ENCODE measurements at regions not wholly inside any gene's neighbourhood (a gene's known extent, or its start where the extent isn't known, plus 50 kb on each side); places are given as distances from the start of the nearest gene placed in this dataset.

GRCh38 chr12:69056743-69057515 is 124.0 kb upstream of the CPM start:
- Histone ChIP-seq H3K27ac (replicated peaks) (no peak overlapping the region), H3K36me3 (no peaks in the 10 kb centered on the region), H3K27me3 (ENCODE audit: low read depth) (no peaks in the 10 kb centered on the region), H3K9me3 (replicated peaks) (no peaks in the 10 kb centered on the region), H3K4me3 (no peak overlapping the region), H3K4me1 (peaks cover 5% of the 10 kb centered on the region)
- no peak for DNase-seq
- TF ChIP-seq CTCF (IDR thresholded peaks at IDR 0.05; ENCODE audit: borderline replicate concordance): no peak
- intact Hi-C loops (cut with micrococcal nuclease): no loop called here

- H3K9me3 ChIP-seq (replicated peaks): no peaks in the 10 kb centered on the region
- H3K4me3 ChIP-seq: no peak overlapping the region
- H3K36me3 ChIP-seq: no peaks in the 10 kb centered on the region
- no peak for TF ChIP-seq CTCF (IDR thresholded peaks at IDR 0.05; ENCODE audit: borderline replicate concordance)
- no peak overlapping the region for H3K27ac ChIP-seq (replicated peaks)
- no peak for DNase-seq
- no peaks in the 10 kb centered on the region for H3K27me3 ChIP-seq (ENCODE audit: low read depth)
- peaks cover 5% of the 10 kb centered on the region for H3K4me1 ChIP-seq
- intact Hi-C loops (cut with micrococcal nuclease): no loop called here
These were observed 124.8 kb upstream of the CPM start for GRCh38 chr12:69057742-69058141.

GRCh38 chr12:69059465-69060457 is 126.8 kb upstream of the CPM start:
- Histone ChIP-seq H3K27ac (replicated peaks) (no peak overlapping the region), H3K27me3 (ENCODE audit: low read depth) (no peaks in the 10 kb centered on the region), H3K9me3 (replicated peaks) (no peaks in the 10 kb centered on the region), H3K4me3 (no peak overlapping the region), H3K36me3 (no peaks in the 10 kb centered on the region), H3K4me1 (peaks cover 5% of the 10 kb centered on the region)
- intact Hi-C loops (cut with micrococcal nuclease): no loop called here
- DNase-seq: no peak
- no peak for TF ChIP-seq CTCF (IDR thresholded peaks at IDR 0.05; ENCODE audit: borderline replicate concordance)

GRCh38 chr12:69061574-69061973 is 128.6 kb upstream of the CPM start:
- no peak for DNase-seq
- TF ChIP-seq CTCF (IDR thresholded peaks at IDR 0.05; ENCODE audit: borderline replicate concordance): no peak
- Histone ChIP-seq H3K4me1 (peaks cover 13% of the 10 kb centered on the region), H3K27me3 (ENCODE audit: low read depth) (no peaks in the 10 kb centered on the region), H3K9me3 (replicated peaks) (no peaks in the 10 kb centered on the region), H3K36me3 (no peaks in the 10 kb centered on the region), H3K27ac (replicated peaks) (no peak overlapping the region), H3K4me3 (no peak overlapping the region)
- intact Hi-C loops (cut with micrococcal nuclease): no loop called here

GRCh38 chr12:69062621-69063237 is 129.8 kb upstream of the CPM start:
- Histone ChIP-seq H3K36me3 (no peaks in the 10 kb centered on the region), H3K4me1 (peaks cover 18% of the 10 kb centered on the region), H3K27me3 (ENCODE audit: low read depth) (no peaks in the 10 kb centered on the region), H3K27ac (replicated peaks) (peak overlapping the region; percentile 32), H3K4me3 (no peak overlapping the region), H3K9me3 (replicated peaks) (no peaks in the 10 kb centered on the region)
- intact Hi-C loops (cut with micrococcal nuclease): no loop called here
- TF ChIP-seq CTCF (IDR thresholded peaks at IDR 0.05; ENCODE audit: borderline replicate concordance): no peak
- DNase-seq: no peak
